BE2C (cell line): ENCODE measurements at regions not wholly inside any gene's neighbourhood (a gene's known extent, or its start where the extent isn't known, plus 50 kb on each side); places are given as distances from the start of the nearest gene placed in this dataset.

Experiments used
- DNase-seq: peaks from one replicate; pipeline ENCODE4 v3.0.0-alpha.2; 2020
- H3K27me3 ChIP-seq: fragments of 250-450 bp; sonication (Bioruptor Pico); 2 replicates; pipeline ENCODE4 v1.5.1; 2020; ENCODE audit warnings: mild to moderate bottlenecking
- H3K36me3 ChIP-seq: fragments of 250-450 bp; sonication (Bioruptor Pico); 2 replicates; pipeline ENCODE4 v1.5.1; 2020; ENCODE audit warnings: mild to moderate bottlenecking
- H3K4me1 ChIP-seq: fragments of 250-450 bp; sonication (Bioruptor Pico); 2 replicates; pipeline ENCODE4 v1.5.1; 2020
- H3K4me3 ChIP-seq: 2 replicates; pipeline ENCODE4 v1.5.1; 2011; ENCODE audit warnings: low read depth, low read length
- H3K9me3 ChIP-seq: fragments of 250-450 bp; sonication (Bioruptor Pico); 2 replicates; pipeline ENCODE4 v1.5.1; 2020
- CTCF ChIP-seq: IDR thresholded peaks from 2 replicates; pipeline ENCODE4 v1.5.1; 2012; ENCODE audit warnings: mild to moderate bottlenecking, low read depth, low read length

DNA sequence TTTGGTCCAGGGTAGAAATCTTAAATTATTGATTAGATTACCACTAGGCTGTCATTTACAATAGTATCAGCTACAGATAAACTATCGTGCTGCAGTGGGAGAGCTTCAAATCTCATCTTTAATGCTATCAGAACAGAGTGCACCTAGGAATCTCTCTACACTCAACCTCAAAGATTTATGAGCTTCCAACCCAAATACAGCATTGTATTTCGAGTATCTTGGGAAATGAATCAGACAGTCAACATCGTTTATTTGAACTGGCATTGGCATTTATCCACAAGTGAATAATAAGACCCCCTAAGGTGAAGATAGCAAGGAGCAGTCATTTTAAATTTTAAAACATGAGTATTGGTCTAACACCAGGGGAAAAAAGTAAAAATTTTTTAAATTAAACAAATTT, 1203.2 kb downstream of the CDH12 start:
- Histone ChIP-seq H3K27me3 (no peaks in the 10 kb centered on the region), H3K4me1 (no peaks in the 10 kb centered on the region), H3K9me3 (no peaks in the 10 kb centered on the region), H3K4me3 (no peak overlapping the region), H3K36me3 (no peaks in the 10 kb centered on the region)
- TF ChIP-seq CTCF, result no peak
- no peak for DNase-seq

- Histone ChIP-seq H3K27me3 (no peaks in the 10 kb centered on the region), H3K9me3 (no peaks in the 10 kb centered on the region), H3K4me3 (no peak overlapping the region), H3K4me1 (no peaks in the 10 kb centered on the region), H3K36me3 (no peaks in the 10 kb centered on the region)
- TF ChIP-seq CTCF, result no peak
- no peak for DNase-seq
Measured at GRCh38 chr5:21646469-21646868, 1206.7 kb downstream of the CDH12 start.

DNA sequence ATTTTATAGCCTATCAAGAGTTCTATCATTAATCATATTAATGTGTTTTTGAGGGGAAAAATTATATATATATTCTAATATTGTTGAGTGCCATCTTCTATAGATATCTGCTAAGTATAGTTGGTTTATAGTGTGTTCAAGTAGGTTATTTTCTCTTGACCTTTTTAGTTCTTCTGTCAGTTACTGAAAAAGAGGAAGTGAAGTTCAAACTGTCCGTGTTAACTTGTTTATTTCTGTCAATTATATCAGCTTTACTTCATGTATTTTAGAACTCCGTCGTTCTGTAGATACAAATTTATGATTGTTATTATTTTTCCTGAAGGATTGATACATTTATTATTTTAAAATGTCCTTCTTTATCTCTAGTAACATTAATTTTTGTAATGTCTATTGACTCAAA, 1209.1 kb downstream of the CDH12 start:
- no peak for TF ChIP-seq CTCF
- H3K27me3 ChIP-seq, result no peaks in the 10 kb centered on the region
- H3K4me1 ChIP-seq, result no peaks in the 10 kb centered on the region
- no peaks in the 10 kb centered on the region for H3K9me3 ChIP-seq
- no peaks in the 10 kb centered on the region for H3K36me3 ChIP-seq
- no peak overlapping the region for H3K4me3 ChIP-seq
- no peak for DNase-seq

DNA sequence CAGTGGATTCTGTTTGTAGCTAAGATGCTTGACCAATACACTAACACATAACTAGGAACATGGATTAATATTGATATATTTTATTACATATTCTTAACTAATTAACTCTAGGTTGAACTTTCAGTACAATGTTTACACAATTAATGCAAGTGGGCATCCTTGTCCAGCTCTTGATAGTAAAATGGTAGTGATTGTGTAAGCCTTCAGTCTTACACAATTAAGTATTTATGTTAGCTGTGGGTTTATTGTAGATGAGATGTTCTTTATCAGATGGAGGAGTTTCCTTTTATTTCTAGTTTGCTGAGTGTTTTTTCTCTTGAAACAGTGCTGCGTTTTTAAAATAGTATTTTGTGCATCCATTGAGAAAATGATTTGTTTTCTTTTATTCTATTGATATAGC, 1210.8 kb downstream of the CDH12 start:
- no peaks in the 10 kb centered on the region for H3K4me1 ChIP-seq
- no peaks in the 10 kb centered on the region for H3K27me3 ChIP-seq
- no peak for DNase-seq
- no peak overlapping the region for H3K4me3 ChIP-seq
- no peaks in the 10 kb centered on the region for H3K36me3 ChIP-seq
- no peaks in the 10 kb centered on the region for H3K9me3 ChIP-seq
- TF ChIP-seq CTCF, result no peak

GRCh38 chr5:21623831-21624230, 1229.3 kb downstream of the CDH12 start:
- no peak overlapping the region for H3K4me3 ChIP-seq
- no peak for DNase-seq
- H3K9me3 ChIP-seq, result no peaks in the 10 kb centered on the region
- no peaks in the 10 kb centered on the region for H3K27me3 ChIP-seq
- TF ChIP-seq CTCF, result no peak
- no peaks in the 10 kb centered on the region for H3K36me3 ChIP-seq
- H3K4me1 ChIP-seq, result no peaks in the 10 kb centered on the region

DNA sequence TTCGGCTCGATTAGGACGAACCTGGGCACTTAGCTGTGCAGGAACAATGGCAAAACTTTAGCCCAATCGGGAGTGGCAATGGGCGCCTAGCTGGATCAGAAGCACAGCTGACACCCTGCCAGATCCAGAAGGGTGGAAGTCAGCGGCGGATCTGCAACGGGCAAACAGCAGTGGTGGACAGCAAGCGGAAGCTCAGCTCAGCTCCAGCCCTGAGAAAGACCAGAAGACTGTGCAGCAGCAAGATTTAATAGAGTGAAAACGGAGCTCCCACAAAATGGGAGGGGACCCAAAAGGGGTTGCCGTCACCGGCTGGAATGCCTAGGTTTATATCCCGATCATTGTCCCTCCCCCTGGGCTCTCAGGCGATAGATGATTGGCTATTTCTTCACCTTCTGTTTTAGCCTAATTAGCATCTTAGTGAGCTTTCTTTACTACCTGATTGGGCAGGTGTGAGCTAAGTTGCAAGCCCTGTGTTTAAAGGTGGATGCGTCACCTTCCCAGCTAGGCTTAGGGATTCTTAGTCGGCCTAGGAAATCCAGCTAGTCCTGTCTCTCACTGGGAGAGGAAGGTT, 1237.9 kb downstream of the CDH12 start:
- Histone ChIP-seq H3K4me3 (no peak overlapping the region), H3K4me1 (no peaks in the 10 kb centered on the region)
- no peak for TF ChIP-seq CTCF

More for the DNA sequence above, 1237.9 kb downstream of the CDH12 start:
- no peaks in the 10 kb centered on the region for H3K36me3 ChIP-seq
- no peak for DNase-seq
- H3K9me3 ChIP-seq, result no peaks in the 10 kb centered on the region
- no peaks in the 10 kb centered on the region for H3K27me3 ChIP-seq
